ENCODE measurements at regions not wholly inside any gene's neighbourhood (a gene's known extent, or its start where the extent isn't known, plus 50 kb on each side); places are given as distances from the start of the nearest gene placed in this dataset.

DNA sequence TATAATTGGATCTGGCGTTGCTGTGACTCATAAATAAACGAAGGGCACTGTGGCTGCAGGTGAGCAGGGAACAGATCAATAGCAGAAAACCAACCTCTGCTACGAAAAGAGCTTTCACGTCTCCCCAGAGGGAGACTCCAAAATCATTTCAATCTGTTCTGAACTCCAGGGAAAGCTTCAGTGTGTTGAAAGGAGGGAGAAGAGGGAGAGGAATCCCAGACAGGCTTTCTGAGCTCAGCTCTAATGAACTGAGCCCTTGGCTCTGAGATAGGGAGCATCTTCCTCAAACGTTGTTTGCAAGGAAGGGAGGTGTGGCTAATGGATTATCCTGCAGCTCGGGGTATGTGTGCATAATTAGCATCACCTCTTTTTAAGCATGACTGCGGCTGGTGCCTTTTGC is 288.0 kb upstream of the IRX4 start:
- H3K27ac ChIP-seq, result no peak overlapping the region
- intact Hi-C loops (cut with DNase I), result no loop called here
- no peaks in the 10 kb centered on the region for H3K9me3 ChIP-seq
- TF ChIP-seq, protein P1, sequence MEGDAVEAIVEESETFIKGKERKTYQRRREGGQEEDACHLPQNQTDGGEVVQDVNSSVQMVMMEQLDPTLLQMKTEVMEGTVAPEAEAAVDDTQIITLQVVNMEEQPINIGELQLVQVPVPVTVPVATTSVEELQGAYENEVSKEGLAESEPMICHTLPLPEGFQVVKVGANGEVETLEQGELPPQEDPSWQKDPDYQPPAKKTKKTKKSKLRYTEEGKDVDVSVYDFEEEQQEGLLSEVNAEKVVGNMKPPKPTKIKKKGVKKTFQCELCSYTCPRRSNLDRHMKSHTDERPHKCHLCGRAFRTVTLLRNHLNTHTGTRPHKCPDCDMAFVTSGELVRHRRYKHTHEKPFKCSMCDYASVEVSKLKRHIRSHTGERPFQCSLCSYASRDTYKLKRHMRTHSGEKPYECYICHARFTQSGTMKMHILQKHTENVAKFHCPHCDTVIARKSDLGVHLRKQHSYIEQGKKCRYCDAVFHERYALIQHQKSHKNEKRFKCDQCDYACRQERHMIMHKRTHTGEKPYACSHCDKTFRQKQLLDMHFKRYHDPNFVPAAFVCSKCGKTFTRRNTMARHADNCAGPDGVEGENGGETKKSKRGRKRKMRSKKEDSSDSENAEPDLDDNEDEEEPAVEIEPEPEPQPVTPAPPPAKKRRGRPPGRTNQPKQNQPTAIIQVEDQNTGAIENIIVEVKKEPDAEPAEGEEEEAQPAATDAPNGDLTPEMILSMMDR (IDR thresholded peaks at IDR 0.05), result no peak
- no peak for TF ChIP-seq POLR2AphosphoS5 (IDR thresholded peaks at IDR 0.05)
- TF ChIP-seq POLR2A (IDR thresholded peaks at IDR 0.05), result no peak
- no peaks in the 10 kb centered on the region for H3K36me3 ChIP-seq
- H3K4me3 ChIP-seq, result no peak overlapping the region
- no peaks in the 10 kb centered on the region for H3K4me1 ChIP-seq (replicated peaks)
- peaks cover 5% of the 10 kb centered on the region for H3K27me3 ChIP-seq (replicated peaks; ENCODE audit: insufficient read depth)
- 50% methylated on average over 7 of the region's 7 CpGs for WGBS
- DNase-seq (ENCODE audit: low spot score), result no peak

DNA sequence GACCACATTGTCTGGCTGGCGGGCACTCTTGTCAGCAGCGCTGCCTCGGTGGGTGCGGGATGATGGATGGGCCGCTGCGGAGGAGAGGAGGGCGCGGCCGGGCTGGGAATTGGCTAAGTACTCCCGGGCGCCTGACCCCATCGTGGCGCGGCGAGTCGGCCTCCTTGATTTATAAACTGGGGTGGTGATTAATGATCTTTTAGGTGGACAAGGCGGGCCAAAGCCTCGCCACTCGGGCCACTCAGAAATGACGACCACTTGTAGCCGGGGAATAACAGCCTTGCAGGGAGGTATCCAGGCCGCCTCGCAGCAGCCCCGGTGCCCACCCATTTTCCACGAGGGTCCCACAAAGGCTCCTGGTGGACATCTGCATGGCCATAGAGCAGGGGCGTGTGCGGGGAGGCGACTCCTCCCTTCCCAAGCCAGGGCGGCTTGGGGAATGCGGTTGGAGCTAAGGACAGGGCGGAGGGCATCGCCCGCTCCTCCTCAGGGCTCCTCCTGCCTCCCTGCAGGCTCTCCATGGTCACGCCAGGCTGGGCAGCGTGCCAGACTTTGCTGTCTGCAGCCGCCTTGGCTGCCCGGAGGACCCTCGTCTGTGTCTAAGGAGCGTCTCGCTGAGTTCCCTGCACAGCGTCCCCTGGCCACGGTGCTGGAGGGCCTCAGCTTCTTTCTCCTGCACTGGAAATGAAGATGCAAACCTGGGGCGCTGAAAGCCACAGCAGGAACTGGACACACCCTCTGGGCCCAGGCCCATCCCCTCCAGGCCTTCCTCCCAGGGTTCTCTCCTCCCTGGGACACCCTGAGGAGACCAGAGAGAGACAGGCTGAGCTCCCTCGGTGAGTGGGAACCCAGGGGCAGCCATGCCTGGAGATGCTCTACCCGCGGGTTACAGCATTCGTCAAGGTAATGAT is 287.4 kb upstream of the IRX4 start:
- peaks cover 5% of the 10 kb centered on the region for H3K27me3 ChIP-seq (replicated peaks; ENCODE audit: insufficient read depth)
- H3K4me3 ChIP-seq, result no peak overlapping the region
- 64% methylated on average over 42 of the region's 47 CpGs for WGBS
- no peaks in the 10 kb centered on the region for H3K36me3 ChIP-seq
- no peak for TF ChIP-seq POLR2AphosphoS5 (IDR thresholded peaks at IDR 0.05)
- TF ChIP-seq, protein P1 (IDR thresholded peaks at IDR 0.05), result no peak
- no peak for TF ChIP-seq POLR2A (IDR thresholded peaks at IDR 0.05)
- H3K27ac ChIP-seq, result no peak overlapping the region
- H3K4me1 ChIP-seq (replicated peaks), result no peaks in the 10 kb centered on the region
- DNase-seq (ENCODE audit: low spot score), result no peak
- no peaks in the 10 kb centered on the region for H3K9me3 ChIP-seq
- intact Hi-C loops (cut with DNase I), result no loop called here

DNA sequence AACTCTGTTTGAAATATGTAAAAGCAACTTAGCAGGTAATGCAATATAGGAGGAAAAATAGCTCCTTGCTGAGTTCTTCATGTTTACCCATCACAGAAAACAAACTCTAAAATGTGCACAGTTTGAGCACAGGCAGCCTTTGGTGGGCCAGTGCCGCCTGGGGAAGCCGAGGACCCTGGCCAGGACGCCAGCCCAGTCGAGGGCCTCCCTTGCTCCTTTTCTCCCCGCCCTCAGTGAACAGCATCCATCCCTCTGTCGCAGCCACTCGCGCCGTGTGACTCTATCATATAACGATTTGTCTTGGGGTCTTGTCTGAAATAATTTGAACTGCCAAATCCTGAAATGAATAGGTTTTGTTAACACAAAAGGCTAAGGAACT is 286.7 kb upstream of the IRX4 start:
- 88% methylated on average over 10 of the region's 10 CpGs for WGBS
- peaks cover 5% of the 10 kb centered on the region for H3K27me3 ChIP-seq (replicated peaks; ENCODE audit: insufficient read depth)

DNA sequence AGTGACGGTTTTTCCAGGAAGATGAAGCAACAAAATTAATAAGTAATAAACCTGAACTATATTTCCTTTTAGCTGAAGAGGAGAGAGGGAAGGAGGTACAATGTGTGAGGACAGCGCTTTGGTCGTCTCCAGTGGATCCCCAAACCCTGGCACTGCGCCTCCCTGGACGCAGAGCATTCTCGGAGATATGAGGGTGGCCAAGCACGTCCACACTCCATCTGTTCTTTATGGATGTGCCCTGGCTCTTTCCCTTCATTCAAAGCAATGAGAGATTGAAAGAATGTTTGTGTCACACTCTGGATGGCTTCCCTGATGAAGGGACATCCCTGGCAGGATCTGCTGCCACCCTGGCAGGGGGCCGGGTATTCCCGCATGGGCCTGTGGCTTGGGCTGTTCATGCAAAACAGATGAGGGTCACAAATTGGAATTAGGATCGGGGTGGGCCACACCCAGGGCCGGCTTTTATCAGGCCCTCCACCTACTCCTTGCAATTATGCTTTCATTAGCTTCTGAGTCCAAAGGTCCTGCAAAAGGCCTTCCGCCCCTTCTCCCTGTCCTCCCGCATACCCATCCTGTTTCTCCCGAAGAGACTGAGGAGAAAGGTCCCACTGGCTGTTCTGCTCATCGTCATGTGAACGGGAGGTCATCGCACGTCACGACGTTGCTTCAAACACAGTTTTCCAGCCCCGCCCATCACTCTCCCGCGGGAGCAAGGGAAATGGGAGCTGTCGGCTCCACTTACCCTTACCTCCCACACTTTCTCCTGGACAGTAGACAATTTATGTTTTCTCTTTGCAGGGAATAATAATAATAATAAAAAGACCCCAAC is 286.1 kb upstream of the IRX4 start:
- Histone ChIP-seq H3K4me3 (no peak overlapping the region), H3K27ac (no peak overlapping the region), H3K9me3 (no peaks in the 10 kb centered on the region), H3K27me3 (replicated peaks; ENCODE audit: insufficient read depth) (peaks cover 5% of the 10 kb centered on the region), H3K36me3 (no peaks in the 10 kb centered on the region), H3K4me1 (replicated peaks) (no peaks in the 10 kb centered on the region)
- WGBS, result 67% methylated on average over 24 of the region's 24 CpGs
- no peak for TF ChIP-seq POLR2AphosphoS5 (IDR thresholded peaks at IDR 0.05)
- TF ChIP-seq, protein P1 (IDR thresholded peaks at IDR 0.05), result no peak
- no peak for TF ChIP-seq POLR2A (IDR thresholded peaks at IDR 0.05)
- intact Hi-C loops (cut with DNase I), result no loop called here
- DNase-seq (ENCODE audit: low spot score), result no peak

More for the DNA sequence above, 286.7 kb upstream of the IRX4 start:
- DNase-seq (ENCODE audit: low spot score), result no peak
- intact Hi-C loops (cut with DNase I), result no loop called here
- Histone ChIP-seq H3K4me1 (replicated peaks) (no peaks in the 10 kb centered on the region), H3K36me3 (no peaks in the 10 kb centered on the region), H3K9me3 (no peaks in the 10 kb centered on the region), H3K4me3 (no peak overlapping the region), H3K27ac (no peak overlapping the region)
- TF ChIP-seq POLR2A (IDR thresholded peaks at IDR 0.05), result no peak
- TF ChIP-seq, protein P1 (IDR thresholded peaks at IDR 0.05), result no peak
- no peak for TF ChIP-seq POLR2AphosphoS5 (IDR thresholded peaks at IDR 0.05)
